ENCODE measurements at regions not wholly inside any gene's neighbourhood (a gene's known extent, or its start where the extent isn't known, plus 50 kb on each side); places are given as distances from the start of the nearest gene placed in this dataset.
"Not testable (repeated sequence)": the region's sequence is repeated elsewhere in the genome, so short reads cannot be mapped to it uniquely, and the experiment has no call there.

GRCh38 chr20:40942006-40942405 lies 86.6 kb upstream of the TOP1 start:
- no peak for DNase-seq

- no peak for DNase-seq
These were observed 85.8 kb upstream of the TOP1 start for GRCh38 chr20:40942775-40943174.

GRCh38 chr20:40943591-40943990 lies 85.0 kb upstream of the TOP1 start:
- no peak for DNase-seq

- DNase-seq, result no peak
These were observed 83.4 kb upstream of the TOP1 start for GRCh38 chr20:40945189-40945588.

GRCh38 chr20:40945754-40946450 lies 82.7 kb upstream of the TOP1 start:
- DNase-seq, result no peak

- DNase-seq, result no peak
These were observed 82.2 kb upstream of the TOP1 start for GRCh38 chr20:40946451-40946850.

- DNase-seq, result no peak
These were observed 80.0 kb upstream of the TOP1 start for GRCh38 chr20:40948465-40949267.

- DNase-seq, result no peak
These were observed 79.3 kb upstream of the TOP1 start for GRCh38 chr20:40949346-40949745.

GRCh38 chr20:40952136-40952535 lies 76.5 kb upstream of the TOP1 start:
- no peak for DNase-seq

GRCh38 chr20:40953416-40953815 lies 75.2 kb upstream of the TOP1 start:
- no peak for DNase-seq

- DNase-seq, result no peak
These were observed 74.8 kb upstream of the TOP1 start for GRCh38 chr20:40953856-40954255.

GRCh38 chr20:40954521-40955165 lies 74.0 kb upstream of the TOP1 start:
- no peak for DNase-seq

- DNase-seq, result no peak
These were observed 73.3 kb upstream of the TOP1 start for GRCh38 chr20:40955326-40955725.

- not testable (repeated sequence) for DNase-seq
These were observed 72.8 kb upstream of the TOP1 start for GRCh38 chr20:40955826-40956225.

GRCh38 chr20:40956542-40957264 lies 71.9 kb upstream of the TOP1 start:
- no peak for DNase-seq

GRCh38 chr20:40957265-40957760 lies 71.3 kb upstream of the TOP1 start:
- no peak for DNase-seq

GRCh38 chr20:40958598-40958997 lies 70.0 kb upstream of the TOP1 start:
- DNase-seq, result no peak

GRCh38 chr20:40959325-40960092 lies 69.1 kb upstream of the TOP1 start:
- no peak for DNase-seq

GRCh38 chr20:40960101-40960500 lies 68.5 kb upstream of the TOP1 start:
- DNase-seq, result no peak

- DNase-seq, result no peak
These were observed 68.1 kb upstream of the TOP1 start for GRCh38 chr20:40960521-40960956.

- no peak for DNase-seq
These were observed 67.4 kb upstream of the TOP1 start for GRCh38 chr20:40961176-40961575.

All from NCI-H1048 (cell line).